Karpas-422 (cell line): ENCODE measurements at regions not wholly inside any gene's neighbourhood (a gene's known extent, or its start where the extent isn't known, plus 50 kb on each side); places are given as distances from the start of the nearest gene placed in this dataset.

Experiments
- DNase-seq: peaks from one replicate; pipeline ENCODE4 v3.0.0-alpha.2; 2015
- H2AFZ ChIP-seq: fragments of 200-600 bp; sonication (generic); 2 replicates; pipeline ENCODE4 v1.6.1; 2014; ENCODE audit warnings: antibody characterized with exemption, low read length, mixed read lengths
- H3K27ac ChIP-seq: fragments of 200-600 bp; sonication (generic); 2 replicates; pipeline ENCODE4 v1.5.1; 2014; ENCODE audit warnings: mild to moderate bottlenecking, low read length, moderate library complexity
- H3K27me3 ChIP-seq: fragments of 200-600 bp; sonication (generic); 2 replicates; pipeline ENCODE4 v1.6.1; 2014; ENCODE audit warnings: low read length, mixed read lengths
- H3K36me3 ChIP-seq: fragments of 200-600 bp; sonication (generic); 2 replicates; pipeline ENCODE4 v1.6.1; 2014; ENCODE audit warnings: low read length, mixed read lengths; ENCODE audit not compliant: insufficient read depth
- H3K4me1 ChIP-seq: fragments of 200-600 bp; sonication (generic); 2 replicates; pipeline ENCODE4 v1.6.1; 2014; ENCODE audit warnings: mild to moderate bottlenecking, low read length, mixed read lengths
- H3K4me2 ChIP-seq: fragments of 200-600 bp; sonication (generic); 2 replicates; pipeline ENCODE4 v1.6.1; 2014; ENCODE audit warnings: low read length, low read depth, mild to moderate bottlenecking; ENCODE audit not compliant: poor library complexity, severe bottlenecking
- H3K4me3 ChIP-seq: fragments of 200-600 bp; sonication (generic); 2 replicates; pipeline ENCODE4 v1.5.1; 2014; ENCODE audit warnings: mild to moderate bottlenecking, antibody characterized with exemption, low read length, mixed read lengths
- H3K79me2 ChIP-seq: fragments of 200-600 bp; sonication (generic); 2 replicates; pipeline ENCODE4 v1.6.1; 2014; ENCODE audit warnings: mild to moderate bottlenecking, low read length, mixed read lengths
- H3K9ac ChIP-seq: fragments of 200-600 bp; sonication (generic); 2 replicates; pipeline ENCODE4 v1.6.0; 2014; ENCODE audit warnings: low read length
- H3K9me2 ChIP-seq: fragments of 200-600 bp; sonication (generic), shearing (Covaris generic); replicated peaks from 2 replicates; pipeline ENCODE4 v1.6.0; 2014; ENCODE audit warnings: mild to moderate bottlenecking, low read length, moderate library complexity; ENCODE audit not compliant: insufficient read depth
- H3K9me3 ChIP-seq: fragments of 300-700, 200-600 bp; sonication (generic); 2 replicates; pipeline ENCODE4 v1.6.1; 2014; ENCODE audit warnings: low read length, mixed read lengths
- H4K20me1 ChIP-seq: fragments of 200-600 bp; sonication (generic); 2 replicates; pipeline ENCODE4 v1.6.1; 2014; ENCODE audit warnings: mild to moderate bottlenecking, antibody characterized with exemption, low read length, low read depth; ENCODE audit not compliant: insufficient read depth

- no peaks in the 10 kb centered on the region for H3K79me2 ChIP-seq
- H3K4me2 ChIP-seq: no peak overlapping the region
- H3K27ac ChIP-seq: no peak overlapping the region
- no peaks in the 10 kb centered on the region for H3K9me3 ChIP-seq
- H2AFZ ChIP-seq: no peak overlapping the region
- no peak overlapping the region for H3K4me3 ChIP-seq
- H3K4me1 ChIP-seq: no peaks in the 10 kb centered on the region
- no peaks in the 10 kb centered on the region for H3K27me3 ChIP-seq
- H3K9ac ChIP-seq: no peak overlapping the region
- DNase-seq: no peak
- no peaks in the 10 kb centered on the region for H3K9me2 ChIP-seq
- no peaks in the 10 kb centered on the region for H4K20me1 ChIP-seq
- H3K36me3 ChIP-seq: no peaks in the 10 kb centered on the region
These were observed 59.1 kb downstream of the BARX1 start for GRCh38 chr9:93896093-93896492.

- Histone ChIP-seq H4K20me1 (no peaks in the 10 kb centered on the region), H3K27me3 (no peaks in the 10 kb centered on the region), H3K4me3 (no peak overlapping the region), H3K9me3 (no peaks in the 10 kb centered on the region), H3K79me2 (no peaks in the 10 kb centered on the region), H3K4me2 (no peak overlapping the region), H3K9me2 (no peaks in the 10 kb centered on the region), H3K9ac (no peak overlapping the region), H3K4me1 (no peaks in the 10 kb centered on the region), H3K36me3 (no peaks in the 10 kb centered on the region), H2AFZ (no peak overlapping the region), H3K27ac (no peak overlapping the region)
- DNase-seq: no peak
These were observed 59.6 kb downstream of the BARX1 start for GRCh38 chr9:93895535-93895934.

- Histone ChIP-seq H3K27me3 (no peaks in the 10 kb centered on the region), H4K20me1 (no peaks in the 10 kb centered on the region), H3K9ac (no peak overlapping the region), H3K9me2 (no peaks in the 10 kb centered on the region), H3K9me3 (no peaks in the 10 kb centered on the region), H3K79me2 (no peaks in the 10 kb centered on the region), H3K4me3 (no peak overlapping the region), H3K27ac (no peak overlapping the region), H3K36me3 (no peaks in the 10 kb centered on the region), H3K4me1 (no peaks in the 10 kb centered on the region), H2AFZ (no peak overlapping the region), H3K4me2 (no peak overlapping the region)
- no peak for DNase-seq
These were observed 60.5 kb downstream of the BARX1 start for GRCh38 chr9:93894691-93895079.

GRCh38 chr9:93893899-93894690, 61.1 kb downstream of the BARX1 start:
- no peaks in the 10 kb centered on the region for H3K9me3 ChIP-seq
- H3K9me2 ChIP-seq: no peaks in the 10 kb centered on the region
- no peak overlapping the region for H3K27ac ChIP-seq
- H3K4me3 ChIP-seq: no peak overlapping the region
- H3K36me3 ChIP-seq: no peaks in the 10 kb centered on the region
- no peak overlapping the region for H3K4me2 ChIP-seq
- H3K79me2 ChIP-seq: no peaks in the 10 kb centered on the region
- no peaks in the 10 kb centered on the region for H3K27me3 ChIP-seq
- no peaks in the 10 kb centered on the region for H3K4me1 ChIP-seq
- no peak overlapping the region for H2AFZ ChIP-seq
- H3K9ac ChIP-seq: no peak overlapping the region
- H4K20me1 ChIP-seq: no peaks in the 10 kb centered on the region
- DNase-seq: no peak

GRCh38 chr9:93893194-93893593, 62.0 kb downstream of the BARX1 start:
- no peak for DNase-seq
- H3K27me3 ChIP-seq: no peaks in the 10 kb centered on the region
- no peaks in the 10 kb centered on the region for H3K79me2 ChIP-seq

GRCh38 chr9:93892748-93893147, 62.4 kb downstream of the BARX1 start:
- H2AFZ ChIP-seq: no peak overlapping the region
- H3K27ac ChIP-seq: no peak overlapping the region
- DNase-seq: no peak
- H4K20me1 ChIP-seq: no peaks in the 10 kb centered on the region
- no peaks in the 10 kb centered on the region for H3K79me2 ChIP-seq
- H3K9me2 ChIP-seq: no peaks in the 10 kb centered on the region
- no peaks in the 10 kb centered on the region for H3K36me3 ChIP-seq
- H3K9me3 ChIP-seq: no peaks in the 10 kb centered on the region
- no peak overlapping the region for H3K9ac ChIP-seq
- H3K4me1 ChIP-seq: no peaks in the 10 kb centered on the region
- no peak overlapping the region for H3K4me2 ChIP-seq
- H3K4me3 ChIP-seq: no peak overlapping the region
- no peaks in the 10 kb centered on the region for H3K27me3 ChIP-seq

More at GRCh38 chr9:93893194-93893593, 62.0 kb downstream of the BARX1 start:
- Histone ChIP-seq H2AFZ (no peak overlapping the region), H4K20me1 (no peaks in the 10 kb centered on the region), H3K4me2 (no peak overlapping the region), H3K4me3 (no peak overlapping the region), H3K4me1 (no peaks in the 10 kb centered on the region), H3K9me2 (no peaks in the 10 kb centered on the region), H3K9me3 (no peaks in the 10 kb centered on the region), H3K36me3 (no peaks in the 10 kb centered on the region), H3K9ac (no peak overlapping the region), H3K27ac (no peak overlapping the region)

- DNase-seq: no peak
- H3K4me2 ChIP-seq: no peak overlapping the region
- no peaks in the 10 kb centered on the region for H3K4me1 ChIP-seq
- H2AFZ ChIP-seq: no peak overlapping the region
- H4K20me1 ChIP-seq: no peaks in the 10 kb centered on the region
- no peaks in the 10 kb centered on the region for H3K9me2 ChIP-seq
- no peaks in the 10 kb centered on the region for H3K79me2 ChIP-seq
- H3K9ac ChIP-seq: no peak overlapping the region
- no peaks in the 10 kb centered on the region for H3K9me3 ChIP-seq
- H3K4me3 ChIP-seq: no peak overlapping the region
- H3K36me3 ChIP-seq: no peaks in the 10 kb centered on the region
- no peak overlapping the region for H3K27ac ChIP-seq
- H3K27me3 ChIP-seq: no peaks in the 10 kb centered on the region
These were observed 63.4 kb downstream of the BARX1 start for GRCh38 chr9:93891549-93892310.

- no peak overlapping the region for H3K4me3 ChIP-seq
- DNase-seq: no peak
- no peaks in the 10 kb centered on the region for H4K20me1 ChIP-seq
- H3K4me1 ChIP-seq: no peaks in the 10 kb centered on the region
- H3K79me2 ChIP-seq: no peaks in the 10 kb centered on the region
- no peaks in the 10 kb centered on the region for H3K9me3 ChIP-seq
- H2AFZ ChIP-seq: no peak overlapping the region
- no peak overlapping the region for H3K27ac ChIP-seq
- H3K9ac ChIP-seq: no peak overlapping the region
- H3K27me3 ChIP-seq: no peaks in the 10 kb centered on the region
- no peaks in the 10 kb centered on the region for H3K36me3 ChIP-seq
- no peak overlapping the region for H3K4me2 ChIP-seq
- no peaks in the 10 kb centered on the region for H3K9me2 ChIP-seq
These were observed 64.1 kb downstream of the BARX1 start for GRCh38 chr9:93891050-93891449.
